Thymus (tissue), 11 donors: ENCODE measurements at regions not wholly inside any gene's neighbourhood (a gene's known extent, or its start where the extent isn't known, plus 50 kb on each side); places are given as distances from the start of the nearest gene placed in this dataset.

Source experiments
- DNase-seq, 9 donors: peaks; one replicate each; pipeline ENCODE4 v3.0.0-alpha.2; 2013; ENCODE audit warnings: low spot score in 9 of 9, low read depth in 6 of 9, missing footprints in 1 of 9
- H3K27ac ChIP-seq, 2 donors: one replicate each; pipeline ENCODE4 v1.5.1; 2013; ENCODE audit warnings: control low read depth in 1 of 2, low read depth in 1 of 2, low read length in 1 of 2, mild to moderate bottlenecking in 1 of 2, moderate library complexity in 1 of 2
- H3K27me3 ChIP-seq, 2 donors: one replicate each; pipeline ENCODE4 v1.5.1; 2013; ENCODE audit warnings: low read length in 1 of 2; ENCODE audit not compliant: control insufficient read depth in 2 of 2, insufficient read depth in 1 of 2
- H3K36me3 ChIP-seq, 2 donors: one replicate each; pipeline ENCODE4 v1.5.1; 2013; ENCODE audit warnings: low read length in 1 of 2, mild to moderate bottlenecking in 1 of 2, moderate library complexity in 1 of 2; ENCODE audit not compliant: control insufficient read depth in 2 of 2, insufficient read depth in 2 of 2
- H3K4me1 ChIP-seq, 2 donors: one replicate each; pipeline ENCODE4 v1.5.1; 2013; ENCODE audit warnings: low read length in 2 of 2; ENCODE audit not compliant: control insufficient read depth in 2 of 2, insufficient read depth in 2 of 2
- H3K4me3 ChIP-seq, 2 donors: one replicate each; pipeline ENCODE4 v1.5.1; 2013; ENCODE audit warnings: low read length in 2 of 2, control low read depth in 1 of 2, mild to moderate bottlenecking in 1 of 2
- H3K9me3 ChIP-seq, 2 donors: one replicate each; pipeline ENCODE4 v1.5.1; 2013; ENCODE audit warnings: low read length in 1 of 2, mild to moderate bottlenecking in 1 of 2; ENCODE audit not compliant: control insufficient read depth in 2 of 2, insufficient read depth in 1 of 2
- WGBS: extraction: QIAGEN DNeasy Blood & Tissue Kit; methylation state at CpG from one replicate; pipeline ENCODE4 v1.1.7; 2013; 5-methylcytosine and 5-hydroxymethylcytosine counted together
- donor health status: healthy.

DNA sequence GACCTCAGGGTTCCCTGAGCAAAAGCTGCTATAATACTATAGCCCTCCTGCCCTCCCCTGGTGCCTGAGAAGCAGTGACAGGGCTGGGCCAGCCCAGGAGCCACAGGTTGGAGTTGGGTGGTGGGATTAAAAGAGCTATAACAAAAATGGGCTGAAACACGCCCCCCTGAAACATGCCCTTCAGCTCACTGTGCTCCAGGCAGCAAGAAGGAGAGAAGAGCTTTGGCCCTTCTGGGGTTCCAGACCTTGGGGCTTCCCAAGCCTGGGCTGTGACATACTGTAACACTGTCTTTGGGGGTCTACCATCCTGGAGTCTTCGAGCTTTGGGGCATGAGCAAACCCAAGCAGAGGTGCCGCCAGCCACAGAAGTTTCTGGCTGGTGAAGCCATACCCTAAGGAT lies 129.2 kb downstream of the HTR1B start:
- Histone ChIP-seq H3K4me1 (no peaks in the 10 kb centered on the region), H3K36me3 (no peaks in the 10 kb centered on the region), H3K4me3 (no peak overlapping the region), H3K27ac (no peak overlapping the region), H3K9me3 (peaks cover 3 to 16% of the 10 kb centered on the region in 2 donors), H3K27me3 (no peaks in the 10 kb centered on the region)
- DNase-seq: no peak
- 89% methylated on average over 3 of the region's 3 CpGs for WGBS

DNA sequence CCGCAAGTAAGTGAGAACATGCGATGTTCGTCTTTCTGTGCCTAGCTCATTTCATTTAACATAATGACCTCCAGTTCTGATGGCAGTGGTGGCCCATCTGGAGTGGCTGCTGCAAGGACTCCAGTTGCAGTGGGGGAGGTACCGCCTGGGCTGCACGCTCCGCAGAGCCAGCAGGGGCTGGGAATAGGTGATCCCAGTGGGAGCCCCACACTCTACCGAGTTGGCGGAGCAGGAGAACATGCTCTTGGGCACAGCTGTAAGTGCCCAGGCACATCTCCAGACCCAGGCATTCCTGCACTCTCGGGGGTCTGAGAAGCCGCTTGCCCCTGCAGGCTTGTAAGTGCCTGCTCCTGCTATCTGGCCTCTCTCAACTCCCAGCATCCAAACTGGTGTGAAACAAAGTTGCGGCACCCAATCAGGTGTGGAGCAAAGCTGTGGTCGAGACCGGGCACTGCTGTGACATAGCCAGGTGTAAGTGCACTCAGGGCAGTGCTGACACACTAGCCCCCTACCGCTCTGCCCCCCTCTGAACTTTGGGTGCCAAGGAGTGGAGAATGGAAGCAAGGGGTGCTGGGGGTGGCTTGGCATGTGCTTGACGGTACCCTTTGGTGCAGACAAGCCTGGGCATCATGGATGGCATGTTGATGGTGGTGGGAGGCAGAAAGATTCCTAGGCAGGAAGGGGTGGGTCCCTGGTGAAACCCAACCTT lies 130.2 kb downstream of the HTR1B start:
- 96% methylated on average over 15 of the region's 15 CpGs for WGBS
- Histone ChIP-seq H3K27me3 (no peaks in the 10 kb centered on the region), H3K27ac (no peak overlapping the region), H3K36me3 (no peaks in the 10 kb centered on the region), H3K4me3 (no peak overlapping the region), H3K4me1 (no peaks in the 10 kb centered on the region), H3K9me3 (peaks cover 3 to 16% of the 10 kb centered on the region in 2 donors)
- DNase-seq: no peak

DNA sequence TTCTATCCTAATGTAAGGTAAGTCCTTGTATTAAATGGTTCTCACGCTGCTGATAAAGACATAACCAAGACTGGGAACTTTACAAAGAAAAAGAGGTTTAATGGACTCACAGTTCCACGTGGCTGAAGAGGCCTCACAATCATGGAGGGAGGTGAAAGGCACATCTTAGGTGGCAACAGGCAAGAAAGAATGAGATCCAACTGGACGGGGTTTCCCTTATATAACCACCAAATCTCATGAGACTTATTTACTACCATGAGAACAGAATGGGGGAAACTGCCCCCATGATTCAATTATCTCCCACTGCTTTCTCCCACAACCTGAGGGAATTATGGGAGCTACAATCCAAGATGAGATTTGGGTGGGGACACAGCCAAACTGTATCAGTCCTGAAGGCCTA lies 136.6 kb downstream of the HTR1B start:
- WGBS: 88% methylated on average over 3 of the region's 3 CpGs
- Histone ChIP-seq H3K4me1 (no peaks in the 10 kb centered on the region), H3K27ac (no peak overlapping the region), H3K9me3 (no peaks in the 10 kb centered on the region), H3K36me3 (no peaks in the 10 kb centered on the region), H3K27me3 (no peaks in the 10 kb centered on the region), H3K4me3 (no peak overlapping the region)
- DNase-seq: no peak

DNA sequence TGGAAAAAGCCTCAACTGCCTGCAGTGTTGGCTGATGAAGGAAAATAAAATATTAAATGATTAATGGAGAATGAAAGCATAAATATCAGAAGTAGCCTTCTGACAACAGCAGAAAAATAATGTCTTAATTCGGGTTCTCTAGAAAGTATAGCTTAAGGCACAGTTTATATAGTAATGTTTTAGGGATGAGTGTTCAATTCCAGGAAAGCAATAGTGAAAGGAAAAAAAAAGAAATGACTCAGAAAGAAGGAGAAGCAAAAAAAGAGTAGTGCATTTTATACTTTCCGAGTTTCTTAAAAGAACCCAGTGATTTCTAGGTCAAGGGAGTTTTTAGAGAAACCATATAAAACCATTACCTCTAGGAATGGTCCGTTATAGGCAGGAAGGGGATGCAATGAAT lies 137.3 kb downstream of the HTR1B start:
- WGBS: 92% methylated on average over 3 of the region's 3 CpGs
- Histone ChIP-seq H3K9me3 (no peaks in the 10 kb centered on the region), H3K4me1 (no peaks in the 10 kb centered on the region), H3K36me3 (no peaks in the 10 kb centered on the region), H3K27me3 (no peaks in the 10 kb centered on the region), H3K4me3 (no peak overlapping the region), H3K27ac (no peak overlapping the region)
- DNase-seq: no peak

DNA sequence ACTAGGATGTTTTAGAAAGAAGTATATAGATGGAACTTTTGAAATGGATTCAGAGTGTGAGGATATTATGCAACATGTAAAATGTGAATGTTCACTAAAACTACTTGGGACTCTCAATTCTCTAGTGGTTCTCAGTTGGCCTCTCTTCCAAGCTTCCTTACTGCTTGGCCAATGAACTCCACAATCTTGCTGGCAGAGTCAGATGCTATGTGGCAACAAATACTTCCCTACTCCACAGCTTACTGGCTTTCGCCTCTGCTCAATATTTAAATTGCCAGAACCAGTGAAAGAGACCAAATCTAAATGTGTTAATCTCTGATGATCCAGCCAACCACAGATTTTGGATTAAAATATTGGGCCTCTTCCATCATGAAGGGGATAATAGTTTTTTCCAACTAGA lies 138.4 kb downstream of the HTR1B start:
- DNase-seq: no peak
- Histone ChIP-seq H3K4me3 (no peak overlapping the region), H3K9me3 (no peaks in the 10 kb centered on the region), H3K4me1 (no peaks in the 10 kb centered on the region), H3K27ac (no peak overlapping the region), H3K36me3 (no peaks in the 10 kb centered on the region), H3K27me3 (no peaks in the 10 kb centered on the region)
- WGBS: 91% methylated on average over 1 of the region's 1 CpG

DNA sequence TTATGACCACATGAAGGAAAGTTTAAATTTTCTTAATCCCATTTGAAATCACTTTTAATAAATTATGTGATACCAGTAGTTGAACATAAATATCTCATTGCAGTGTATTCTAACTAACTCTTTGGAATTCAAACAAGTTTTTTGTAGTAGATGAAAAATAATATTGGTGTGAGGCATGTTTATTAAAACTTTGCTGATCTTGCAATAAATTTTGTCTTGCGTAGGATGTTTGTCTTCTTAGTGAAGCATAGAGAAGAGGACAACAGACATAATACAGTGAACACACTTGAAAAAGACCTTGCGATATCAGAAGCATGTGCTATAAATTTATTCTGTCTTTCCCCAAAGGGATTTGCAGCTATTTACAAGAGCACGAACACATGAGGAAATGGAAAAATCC lies 140.7 kb downstream of the HTR1B start:
- Histone ChIP-seq H3K27me3 (no peaks in the 10 kb centered on the region), H3K9me3 (no peaks in the 10 kb centered on the region), H3K4me3 (no peak overlapping the region), H3K36me3 (no peaks in the 10 kb centered on the region), H3K27ac (no peak overlapping the region), H3K4me1 (no peaks in the 10 kb centered on the region)
- DNase-seq: no peak
- 93% methylated on average over 3 of the region's 3 CpGs for WGBS

DNA sequence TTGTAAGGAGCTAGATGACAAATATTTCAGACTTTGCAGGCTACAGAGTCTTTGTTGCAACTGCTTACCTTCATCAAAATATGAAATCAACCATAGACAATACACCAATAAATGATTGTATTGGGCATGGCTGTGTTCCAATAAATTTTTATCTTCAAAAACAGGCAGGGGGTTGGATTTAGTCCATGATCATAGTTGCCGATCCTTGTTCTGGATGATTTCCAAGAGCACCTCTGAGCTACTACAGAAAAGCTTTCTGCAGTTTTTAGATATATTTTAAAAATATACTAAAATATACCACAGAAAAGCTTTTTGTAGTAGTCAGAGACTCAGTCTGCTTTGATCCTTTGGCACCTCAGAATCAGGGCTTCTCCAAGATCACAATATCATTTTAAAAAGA lies 145.0 kb downstream of the HTR1B start:
- 89% methylated on average over 1 of the region's 1 CpG for WGBS
- Histone ChIP-seq H3K4me3 (no peak overlapping the region), H3K4me1 (no peaks in the 10 kb centered on the region), H3K9me3 (no peaks in the 10 kb centered on the region), H3K27ac (no peak overlapping the region), H3K27me3 (no peaks in the 10 kb centered on the region), H3K36me3 (no peaks in the 10 kb centered on the region)
- no peak for DNase-seq

DNA sequence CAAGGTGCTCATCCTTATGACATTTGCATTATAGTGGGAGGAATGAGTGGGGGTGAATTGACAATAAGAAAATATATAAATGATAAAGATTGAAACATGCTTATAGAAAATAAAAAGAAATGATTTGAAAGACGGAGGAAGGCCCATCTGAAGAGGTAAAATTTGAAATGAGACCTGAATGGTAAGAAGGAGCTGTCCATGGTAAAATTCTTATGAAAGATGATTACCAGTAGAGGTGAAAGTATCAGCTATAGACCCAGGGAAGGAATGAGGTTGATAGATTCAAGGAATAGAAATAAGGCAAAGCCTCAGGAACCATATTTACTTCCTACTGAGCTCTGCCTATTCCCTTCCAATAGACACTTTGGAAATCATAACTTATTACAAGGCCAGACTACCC lies 149.7 kb downstream of the HTR1B start:
- Histone ChIP-seq H3K4me3 (no peak overlapping the region), H3K27me3 (no peaks in the 10 kb centered on the region), H3K27ac (no peak overlapping the region), H3K36me3 (no peaks in the 10 kb centered on the region), H3K4me1 (no peaks in the 10 kb centered on the region), H3K9me3 (no peaks in the 10 kb centered on the region)
- 80% methylated on average over 1 of the region's 1 CpG for WGBS
- no peak for DNase-seq

DNA sequence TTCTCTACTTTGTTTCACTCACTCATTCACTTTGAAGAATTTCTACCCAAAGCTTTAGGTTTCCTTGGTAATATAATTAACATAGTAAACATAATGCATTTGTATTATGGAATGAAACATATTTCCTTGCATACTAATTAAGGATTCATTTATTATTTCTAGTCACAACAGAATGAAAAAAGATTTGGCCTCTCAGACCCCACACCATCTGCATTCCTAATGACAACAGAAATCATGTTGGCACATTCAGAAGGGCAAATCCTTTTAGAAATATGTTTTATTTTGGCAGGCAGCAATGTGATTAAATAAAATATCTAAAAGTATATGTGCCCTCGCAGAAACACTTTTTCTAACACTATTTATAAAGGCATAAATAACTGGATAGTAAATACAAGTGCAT lies 163.4 kb downstream of the HTR1B start:
- no peak overlapping the region for H3K27ac ChIP-seq
- no peaks in the 10 kb centered on the region for H3K36me3 ChIP-seq
- no peaks in the 10 kb centered on the region for H3K4me1 ChIP-seq
- no peak overlapping the region for H3K4me3 ChIP-seq
- WGBS: 92% methylated on average over 1 of the region's 1 CpG
- H3K27me3 ChIP-seq: no peaks in the 10 kb centered on the region
- no peak for DNase-seq
- H3K9me3 ChIP-seq: no peaks in the 10 kb centered on the region

DNA sequence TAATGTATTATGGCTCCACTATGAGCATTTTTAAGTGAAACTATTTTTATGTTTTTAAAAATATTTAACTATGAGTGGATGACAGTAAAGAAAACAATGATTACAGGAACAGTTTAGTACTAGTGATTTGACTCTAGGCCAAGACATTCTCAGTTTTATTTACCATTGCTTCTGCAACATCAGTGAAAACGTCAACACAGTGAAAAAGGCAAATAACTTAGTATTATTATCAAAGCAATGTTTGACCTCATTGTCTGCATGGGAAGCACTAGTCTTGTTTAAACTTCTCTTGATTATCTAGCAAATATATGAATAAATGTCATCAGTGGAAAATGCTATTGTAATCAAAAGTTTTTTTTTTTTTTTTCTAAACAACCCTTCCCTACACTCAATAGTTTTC lies 165.0 kb downstream of the HTR1B start:
- no peak for DNase-seq
- H3K36me3 ChIP-seq: no peaks in the 10 kb centered on the region
- H3K9me3 ChIP-seq: no peaks in the 10 kb centered on the region
- H3K27me3 ChIP-seq: no peaks in the 10 kb centered on the region
- no peak overlapping the region for H3K27ac ChIP-seq
- WGBS: 82% methylated on average over 1 of the region's 1 CpG
- H3K4me3 ChIP-seq: no peak overlapping the region
- no peaks in the 10 kb centered on the region for H3K4me1 ChIP-seq
